ENCODE measurements at regions not wholly inside any gene's neighbourhood (a gene's known extent, or its start where the extent isn't known, plus 50 kb on each side); places are given as distances from the start of the nearest gene placed in this dataset.

- ChIA-PET CTCF (no interaction called here), POLR2A (no interaction called here)
- Mint-ChIP-seq H3K4me1 (peaks cover 4% of the 10 kb centered on the region; the same call in 1 of the 2 replicates), H3K36me3 (no peaks in the 10 kb centered on the region; the same call in 1 of the 2 replicates), H3K27me3 (ENCODE audit: low read depth) (no peaks in the 10 kb centered on the region), H3K4me3 (no peak overlapping the region), H3K9me3 (peaks cover 3% of the 10 kb centered on the region), H3K27ac (no peak overlapping the region)
- ATAC-seq: no peak
- no peak for DNase-seq (ENCODE audit: low spot score)
- TF ChIP-seq AFF4 (CRISPR knock-in tag; IDR thresholded peaks at IDR 0.05; ENCODE audit: borderline replicate concordance) (no peak), NR2C2 (CRISPR knock-in tag; IDR thresholded peaks at IDR 0.05) (no peak)
- TF ChIP-seq, protein P1, sequence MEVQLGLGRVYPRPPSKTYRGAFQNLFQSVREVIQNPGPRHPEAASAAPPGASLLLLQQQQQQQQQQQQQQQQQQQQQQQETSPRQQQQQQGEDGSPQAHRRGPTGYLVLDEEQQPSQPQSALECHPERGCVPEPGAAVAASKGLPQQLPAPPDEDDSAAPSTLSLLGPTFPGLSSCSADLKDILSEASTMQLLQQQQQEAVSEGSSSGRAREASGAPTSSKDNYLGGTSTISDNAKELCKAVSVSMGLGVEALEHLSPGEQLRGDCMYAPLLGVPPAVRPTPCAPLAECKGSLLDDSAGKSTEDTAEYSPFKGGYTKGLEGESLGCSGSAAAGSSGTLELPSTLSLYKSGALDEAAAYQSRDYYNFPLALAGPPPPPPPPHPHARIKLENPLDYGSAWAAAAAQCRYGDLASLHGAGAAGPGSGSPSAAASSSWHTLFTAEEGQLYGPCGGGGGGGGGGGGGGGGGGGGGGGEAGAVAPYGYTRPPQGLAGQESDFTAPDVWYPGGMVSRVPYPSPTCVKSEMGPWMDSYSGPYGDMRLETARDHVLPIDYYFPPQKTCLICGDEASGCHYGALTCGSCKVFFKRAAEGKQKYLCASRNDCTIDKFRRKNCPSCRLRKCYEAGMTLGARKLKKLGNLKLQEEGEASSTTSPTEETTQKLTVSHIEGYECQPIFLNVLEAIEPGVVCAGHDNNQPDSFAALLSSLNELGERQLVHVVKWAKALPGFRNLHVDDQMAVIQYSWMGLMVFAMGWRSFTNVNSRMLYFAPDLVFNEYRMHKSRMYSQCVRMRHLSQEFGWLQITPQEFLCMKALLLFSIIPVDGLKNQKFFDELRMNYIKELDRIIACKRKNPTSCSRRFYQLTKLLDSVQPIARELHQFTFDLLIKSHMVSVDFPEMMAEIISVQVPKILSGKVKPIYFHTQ (CRISPR knock-in tag; IDR thresholded peaks at IDR 0.05): no peak
Observed at GRCh38 chr12:118480235-118480634, 103.9 kb downstream of the SUDS3 start.

DNA sequence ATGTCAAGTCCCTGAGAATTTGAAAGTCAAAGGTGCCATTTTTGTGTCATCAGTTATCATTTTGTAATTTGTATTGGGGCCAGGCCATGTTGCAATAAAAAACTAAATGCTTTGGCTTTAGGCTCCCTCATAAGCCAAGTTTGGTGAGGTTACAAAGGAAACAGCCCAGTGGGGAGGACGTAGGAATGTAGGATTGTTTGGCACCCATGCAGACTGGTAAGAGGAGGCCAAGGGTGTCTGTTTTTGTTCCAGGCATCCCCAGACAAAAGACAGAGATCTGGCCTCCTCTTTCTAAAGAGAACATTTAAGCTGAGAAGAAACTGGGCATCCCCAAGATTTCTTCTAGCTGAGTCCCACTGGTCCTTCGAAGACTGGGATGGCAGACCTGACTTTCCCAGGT lies 111.7 kb downstream of the SUDS3 start:
- H3K36me3 Mint-ChIP-seq: peaks cover 28% of the 10 kb centered on the region
- peaks cover 29% of the 10 kb centered on the region for H3K9me3 Mint-ChIP-seq
- peaks cover 15% of the 10 kb centered on the region for H3K27me3 Mint-ChIP-seq (ENCODE audit: low read depth)
- no peak overlapping the region for H3K27ac Mint-ChIP-seq
- CTCF ChIA-PET: no interaction called here
- DNase-seq (ENCODE audit: low spot score) (no peak), ATAC-seq (no peak)
- H3K4me1 Mint-ChIP-seq: peaks cover 4% of the 10 kb centered on the region
- no peak overlapping the region for H3K4me3 Mint-ChIP-seq
- POLR2A ChIA-PET: no interaction called here
- no peak for TF ChIP-seq ZNF121 (CRISPR knock-in tag; IDR thresholded peaks at IDR 0.05)
- TF ChIP-seq ATF2 (CRISPR knock-in tag; IDR thresholded peaks at IDR 0.05; ENCODE audit: borderline replicate concordance, low read depth): no peak
- TF ChIP-seq AFF4 (CRISPR knock-in tag; IDR thresholded peaks at IDR 0.05; ENCODE audit: borderline replicate concordance): no peak
- no peak for TF ChIP-seq ZNF263 (CRISPR knock-in tag; IDR thresholded peaks at IDR 0.05; ENCODE audit: low read depth)
- TF ChIP-seq RELA (CRISPR knock-in tag; IDR thresholded peaks at IDR 0.05; ENCODE audit: borderline replicate concordance): no peak
- no peak for TF ChIP-seq HMGA2 (CRISPR knock-in tag; IDR thresholded peaks at IDR 0.05)
- no peak for TF ChIP-seq ZNF138 (CRISPR knock-in tag; conservative IDR thresholded peaks at IDR 0.05)
- TF ChIP-seq, protein P2, sequence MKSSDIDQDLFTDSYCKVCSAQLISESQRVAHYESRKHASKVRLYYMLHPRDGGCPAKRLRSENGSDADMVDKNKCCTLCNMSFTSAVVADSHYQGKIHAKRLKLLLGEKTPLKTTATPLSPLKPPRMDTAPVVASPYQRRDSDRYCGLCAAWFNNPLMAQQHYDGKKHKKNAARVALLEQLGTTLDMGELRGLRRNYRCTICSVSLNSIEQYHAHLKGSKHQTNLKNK (CRISPR knock-in tag; IDR thresholded peaks at IDR 0.05): no peak
- TF ChIP-seq ZNF219 (CRISPR knock-in tag; IDR thresholded peaks at IDR 0.05; ENCODE audit: borderline replicate concordance): no peak
- TF ChIP-seq FOXJ3 (CRISPR knock-in tag; IDR thresholded peaks at IDR 0.05; ENCODE audit: borderline replicate concordance): no peak
- no peak for TF ChIP-seq ZNF416 (CRISPR knock-in tag; IDR thresholded peaks at IDR 0.05)
- TF ChIP-seq, protein P3, sequence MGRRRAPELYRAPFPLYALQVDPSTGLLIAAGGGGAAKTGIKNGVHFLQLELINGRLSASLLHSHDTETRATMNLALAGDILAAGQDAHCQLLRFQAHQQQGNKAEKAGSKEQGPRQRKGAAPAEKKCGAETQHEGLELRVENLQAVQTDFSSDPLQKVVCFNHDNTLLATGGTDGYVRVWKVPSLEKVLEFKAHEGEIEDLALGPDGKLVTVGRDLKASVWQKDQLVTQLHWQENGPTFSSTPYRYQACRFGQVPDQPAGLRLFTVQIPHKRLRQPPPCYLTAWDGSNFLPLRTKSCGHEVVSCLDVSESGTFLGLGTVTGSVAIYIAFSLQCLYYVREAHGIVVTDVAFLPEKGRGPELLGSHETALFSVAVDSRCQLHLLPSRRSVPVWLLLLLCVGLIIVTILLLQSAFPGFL (CRISPR knock-in tag; IDR thresholded peaks at IDR 0.05; ENCODE audit: borderline replicate concordance): no peak
- TF ChIP-seq NR3C1 (CRISPR knock-in tag; conservative IDR thresholded peaks at IDR 0.05; ENCODE audit: low read depth): no peak
- no peak for TF ChIP-seq PRRX2 (CRISPR knock-in tag; IDR thresholded peaks at IDR 0.05)
- TF ChIP-seq, protein P4, sequence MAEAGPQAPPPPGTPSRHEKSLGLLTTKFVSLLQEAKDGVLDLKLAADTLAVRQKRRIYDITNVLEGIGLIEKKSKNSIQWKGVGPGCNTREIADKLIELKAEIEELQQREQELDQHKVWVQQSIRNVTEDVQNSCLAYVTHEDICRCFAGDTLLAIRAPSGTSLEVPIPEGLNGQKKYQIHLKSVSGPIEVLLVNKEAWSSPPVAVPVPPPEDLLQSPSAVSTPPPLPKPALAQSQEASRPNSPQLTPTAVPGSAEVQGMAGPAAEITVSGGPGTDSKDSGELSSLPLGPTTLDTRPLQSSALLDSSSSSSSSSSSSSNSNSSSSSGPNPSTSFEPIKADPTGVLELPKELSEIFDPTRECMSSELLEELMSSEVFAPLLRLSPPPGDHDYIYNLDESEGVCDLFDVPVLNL (CRISPR knock-in tag; IDR thresholded peaks at IDR 0.05; ENCODE audit: borderline replicate concordance, low read depth): no peak
- TF ChIP-seq SMAD4 (CRISPR knock-in tag; IDR thresholded peaks at IDR 0.05): no peak
- TF ChIP-seq NFE2L1 (CRISPR knock-in tag; IDR thresholded peaks at IDR 0.05): no peak
